Epithelial cell of esophagus (primary cell): ENCODE measurements at regions not wholly inside any gene's neighbourhood (a gene's known extent, or its start where the extent isn't known, plus 50 kb on each side); places are given as distances from the start of the nearest gene placed in this dataset.

Experiments
- DNase-seq: peaks from one replicate; pipeline ENCODE4 v3.0.0; 2010; ENCODE audit warnings: low read depth
- H3K4me3 ChIP-seq: 2 replicates; pipeline ENCODE4 v1.5.1; 2011; ENCODE audit warnings: mild to moderate bottlenecking, low read length, control low read depth
- CTCF ChIP-seq: IDR thresholded peaks from 2 replicates; pipeline ENCODE4 v1.5.1; 2011; ENCODE audit warnings: low read depth, mild to moderate bottlenecking, low read length, control low read depth, inconsistent platforms; ENCODE audit not compliant: insufficient read depth; ENCODE audit errors: missing control alignments

DNA sequence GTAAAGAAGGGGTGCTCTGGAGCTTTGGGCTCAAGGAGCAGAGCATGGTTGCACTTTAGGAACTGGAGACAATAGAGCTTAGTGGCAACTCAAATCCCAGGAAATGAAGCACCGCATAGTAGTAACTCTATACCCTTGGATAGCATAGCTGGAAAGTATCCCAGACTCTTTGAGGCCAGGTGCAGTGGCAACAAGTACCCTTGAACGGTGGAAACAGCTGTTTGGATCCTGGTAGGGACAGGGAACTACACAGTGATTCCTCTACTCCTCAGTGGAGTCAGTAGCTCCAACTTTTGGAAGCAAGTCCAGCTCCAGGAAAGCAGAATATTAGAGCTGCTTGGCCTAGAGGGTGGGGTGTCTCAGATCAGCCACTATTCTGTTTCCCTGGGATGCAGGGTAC is 129.0 kb upstream of the WSCD2 start:
- no peak for DNase-seq
- TF ChIP-seq CTCF: no peak
- no peak overlapping the region for H3K4me3 ChIP-seq

GRCh38 chr12:108004319-108004718 is 124.8 kb upstream of the WSCD2 start:
- DNase-seq: peak; percentile 29
- no peak for TF ChIP-seq CTCF
- no peak overlapping the region for H3K4me3 ChIP-seq

- no peak overlapping the region for H3K4me3 ChIP-seq
- no peak for DNase-seq
- no peak for TF ChIP-seq CTCF
These were observed 120.8 kb upstream of the WSCD2 start for GRCh38 chr12:108008163-108008905.

- no peak overlapping the region for H3K4me3 ChIP-seq
- DNase-seq: no peak
- TF ChIP-seq CTCF: no peak
These were observed 119.5 kb upstream of the WSCD2 start for GRCh38 chr12:108009442-108010070.

DNA sequence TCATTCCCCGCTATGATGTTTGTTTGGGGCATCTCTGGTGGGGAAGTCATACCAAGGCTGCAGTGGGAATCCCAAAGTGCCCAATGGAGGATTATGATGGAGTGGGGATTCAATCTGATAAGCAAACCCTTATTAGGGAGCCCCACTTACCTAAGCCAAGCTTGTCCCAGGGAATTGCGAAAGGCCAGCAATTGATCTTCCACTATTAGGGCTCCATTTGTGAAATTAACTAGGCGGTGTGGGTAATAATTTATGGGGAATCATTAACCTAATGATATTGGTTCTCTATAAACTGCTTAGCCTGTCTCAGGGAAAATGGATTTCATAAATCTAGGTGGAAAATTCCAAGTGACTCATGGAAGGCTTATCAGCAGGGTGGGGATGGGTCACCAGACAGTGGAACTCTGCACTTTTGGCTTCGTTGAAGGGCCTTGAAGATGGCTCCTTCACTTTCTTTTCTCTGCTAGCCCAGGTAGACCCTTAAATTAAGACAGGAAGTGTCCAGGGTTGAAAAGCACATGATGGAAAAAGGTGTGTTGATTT is 113.0 kb upstream of the WSCD2 start:
- DNase-seq: no peak
- TF ChIP-seq CTCF: no peak

GRCh38 chr12:108017472-108018057 is 111.5 kb upstream of the WSCD2 start:
- DNase-seq: no peak
- TF ChIP-seq CTCF: no peak
- no peak overlapping the region for H3K4me3 ChIP-seq

More for the DNA sequence above, 113.0 kb upstream of the WSCD2 start:
- no peak overlapping the region for H3K4me3 ChIP-seq
